NCI-H748 (cell line): ENCODE measurements at regions not wholly inside any gene's neighbourhood (a gene's known extent, or its start where the extent isn't known, plus 50 kb on each side); places are given as distances from the start of the nearest gene placed in this dataset.
"Not testable (repeated sequence)": the region's sequence is repeated elsewhere in the genome, so short reads cannot be mapped to it uniquely, and the experiment has no call there.

Source experiments
- DNase-seq: peaks from one replicate; lab custom pipeline; 2025; ENCODE audit not compliant: unreplicated experiment; lab: John Stamatoyannopoulos, UW

GRCh38 chr16:35195173-35195863, 1735.9 kb downstream of the TP53TG3F start:
- DNase-seq = no peak

DNA sequence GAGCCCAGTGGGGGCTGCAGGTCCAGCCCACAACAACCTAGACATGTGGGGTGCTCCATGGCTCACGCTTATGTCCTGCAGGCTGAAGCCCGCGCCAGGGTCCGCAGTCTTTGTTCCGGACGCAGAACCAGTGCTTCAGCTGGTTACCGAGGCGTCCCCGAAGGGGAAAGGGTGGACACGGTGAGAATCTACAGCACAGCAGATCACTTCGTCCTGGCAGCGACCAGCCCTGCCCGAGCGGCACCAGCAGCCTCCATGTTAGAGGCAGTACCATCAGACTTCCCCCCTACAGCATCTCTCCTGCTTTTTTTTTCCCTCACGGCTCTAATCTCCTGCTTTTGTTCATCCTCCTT, 1736.4 kb downstream of the TP53TG3F start:
- DNase-seq = no peak

DNA sequence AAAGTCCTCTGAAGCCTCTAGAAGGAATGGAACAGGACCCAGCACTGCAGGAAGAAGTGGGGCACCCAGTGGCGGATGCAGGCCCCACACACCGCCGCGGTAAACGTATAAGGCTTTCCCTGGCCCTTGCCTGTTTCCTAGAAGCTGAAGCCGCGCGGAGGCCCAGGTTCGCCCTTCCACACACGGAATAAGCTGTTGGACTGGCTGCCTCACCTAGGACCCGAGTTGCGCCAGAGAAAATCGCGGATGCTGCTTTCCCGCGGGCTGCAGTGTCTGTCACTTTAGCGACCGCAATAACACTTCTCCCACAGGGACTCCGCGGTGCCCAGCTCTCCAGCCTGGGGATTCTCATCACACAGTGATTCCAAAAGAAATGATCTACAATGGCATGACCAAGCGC, 1736.9 kb downstream of the TP53TG3F start:
- DNase-seq = no peak

GRCh38 chr16:35197656-35198055, 1738.2 kb downstream of the TP53TG3F start:
- no peak for DNase-seq

GRCh38 chr16:35198223-35199199, 1739.1 kb downstream of the TP53TG3F start:
- no peak for DNase-seq

- no peak for DNase-seq
Measured at GRCh38 chr16:35200662-35201061, 1741.2 kb downstream of the TP53TG3F start.

DNA sequence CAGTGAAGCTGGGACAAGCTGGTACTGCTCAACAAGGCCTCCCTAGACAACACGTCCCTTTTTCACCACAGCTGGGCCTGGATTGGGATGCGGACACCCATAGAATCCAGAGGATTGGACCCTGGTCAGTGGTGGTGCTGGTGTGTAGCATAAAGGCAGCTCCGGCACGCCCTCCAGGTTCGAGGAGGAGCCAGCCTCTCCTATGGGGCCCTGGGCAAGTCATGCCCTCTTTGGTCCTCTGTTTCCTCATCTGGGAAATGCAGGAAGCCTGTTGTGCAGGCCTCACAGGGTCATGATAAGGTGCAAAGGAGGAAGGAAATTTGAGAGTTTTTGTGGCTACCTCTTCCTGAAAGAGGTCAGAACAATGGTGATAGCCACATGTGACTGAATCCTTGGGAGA, 1741.7 kb downstream of the TP53TG3F start:
- no peak for DNase-seq

- no peak for DNase-seq
Measured at GRCh38 chr16:35203636-35204035, 1744.2 kb downstream of the TP53TG3F start.

DNA sequence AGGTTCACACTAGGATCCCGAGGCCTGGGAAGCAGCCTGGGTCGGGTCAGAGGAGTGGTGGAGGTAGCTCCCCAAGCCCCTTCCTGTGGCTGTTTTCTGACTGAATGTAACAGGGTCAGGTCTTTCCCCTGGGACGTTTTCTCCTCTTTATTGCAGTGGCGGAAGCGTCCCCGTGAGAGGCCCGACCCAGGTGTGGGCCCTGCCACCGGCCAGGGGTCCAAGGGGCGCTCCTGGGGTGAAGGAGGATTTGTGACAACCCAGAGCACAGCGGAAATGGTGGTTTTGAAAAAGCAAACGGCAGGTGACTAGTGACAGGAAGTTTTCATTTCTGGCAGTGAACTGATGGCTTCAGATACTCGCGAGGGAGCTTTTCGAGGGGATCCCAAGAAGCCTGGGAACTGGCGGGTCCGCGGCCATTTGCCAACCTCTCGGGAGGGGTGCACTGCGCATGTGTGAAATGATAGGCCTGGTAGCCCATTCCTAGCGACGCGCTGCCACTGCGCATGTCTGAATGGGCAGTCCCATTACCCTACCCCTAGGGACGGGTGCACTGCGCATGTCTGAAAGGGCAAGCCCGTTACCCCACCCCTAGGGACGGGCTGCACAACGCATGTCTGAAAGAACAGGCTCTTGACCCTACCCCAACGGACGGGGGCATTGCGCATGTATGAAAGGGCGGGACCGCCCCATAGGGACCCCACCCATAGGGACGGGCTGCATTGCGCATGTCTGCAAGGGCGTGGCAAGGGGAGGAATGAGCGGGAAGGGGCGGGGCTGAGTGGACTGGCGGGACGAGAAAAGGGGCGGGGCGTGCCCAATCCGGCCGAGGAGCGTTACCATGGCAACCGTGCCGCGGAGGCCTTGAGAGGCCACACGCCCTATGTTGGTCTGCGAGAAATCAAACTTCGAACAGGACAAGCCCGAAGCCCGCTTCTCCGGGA, 1747.9 kb downstream of the TP53TG3F start:
- peak; percentile 92 for DNase-seq

GRCh38 chr16:35208001-35208935, 1748.9 kb downstream of the TP53TG3F start:
- DNase-seq = peak; percentile 59

DNA sequence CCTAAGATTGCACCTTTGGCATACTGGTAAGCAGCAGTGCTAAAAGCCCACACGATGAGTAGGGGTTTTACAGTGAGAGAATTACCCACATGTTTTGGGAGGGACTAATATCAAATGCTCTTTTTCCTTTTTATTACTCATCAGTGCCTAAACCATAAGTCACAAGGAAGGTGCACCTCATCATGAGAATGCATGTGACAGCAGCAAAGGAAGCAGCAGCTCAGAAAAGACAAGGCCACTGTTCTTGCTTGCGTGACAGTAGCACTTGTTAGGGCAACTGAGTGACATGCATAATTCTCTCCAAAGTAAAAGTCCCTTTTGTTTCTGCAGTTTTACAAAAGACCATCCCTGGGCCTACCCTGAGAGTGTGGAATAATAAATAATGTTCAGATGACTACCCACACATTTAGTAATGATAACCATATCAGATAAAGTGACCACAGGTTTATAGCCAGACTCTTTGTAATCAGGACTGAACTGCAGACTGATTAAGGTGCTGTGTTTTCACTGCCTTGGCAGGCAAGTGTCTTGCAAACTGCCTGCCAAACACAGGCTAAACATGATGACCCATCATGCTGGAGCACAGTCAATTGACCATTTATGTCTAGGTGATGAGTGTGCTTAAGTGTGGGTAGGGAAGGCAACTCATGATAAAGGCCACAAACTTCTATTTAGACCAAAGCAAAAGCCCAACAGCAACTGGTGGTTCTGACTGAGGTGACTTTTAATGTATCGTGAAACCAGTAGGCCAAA, 1751.4 kb downstream of the TP53TG3F start:
- DNase-seq = peak; percentile 70

GRCh38 chr16:35214840-35215239, 1755.4 kb downstream of the TP53TG3F start:
- DNase-seq = no peak

DNA sequence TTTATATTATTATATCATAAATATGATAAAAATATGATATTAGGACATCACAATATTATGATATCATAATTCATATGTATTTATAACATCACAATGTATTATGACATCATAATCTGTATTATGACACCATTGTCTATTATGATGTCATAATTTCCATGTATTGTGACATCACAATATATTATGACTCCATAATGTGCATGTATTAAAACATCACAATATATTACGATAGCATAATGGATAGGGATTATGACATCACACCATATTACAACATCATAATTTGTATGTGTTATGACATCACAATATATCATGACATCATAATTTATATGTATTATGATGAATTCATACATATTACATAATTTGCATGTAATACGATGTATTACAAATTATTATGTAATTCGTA, 1755.9 kb downstream of the TP53TG3F start:
- no peak for DNase-seq

DNA sequence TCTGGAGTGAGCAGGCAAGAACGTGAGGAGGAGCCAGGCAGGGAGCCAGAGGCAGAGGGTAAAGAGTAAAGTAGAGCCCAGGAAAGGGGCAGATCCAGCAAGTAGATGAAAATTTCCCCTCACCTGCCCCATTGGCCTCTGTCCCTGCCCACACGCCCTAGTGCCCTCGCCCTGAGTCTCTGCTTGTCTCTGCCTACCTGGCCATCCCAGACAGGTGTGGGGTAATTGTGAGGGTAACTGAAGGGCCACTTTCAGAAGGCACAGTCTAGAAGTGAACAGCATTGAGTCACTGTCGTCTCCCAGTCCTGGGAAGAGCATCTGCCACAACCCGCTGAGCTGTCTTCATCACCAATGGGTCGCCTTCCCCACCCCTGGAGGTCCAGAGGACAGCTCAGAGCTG, 1756.8 kb downstream of the TP53TG3F start:
- not testable (repeated sequence) for DNase-seq

DNA sequence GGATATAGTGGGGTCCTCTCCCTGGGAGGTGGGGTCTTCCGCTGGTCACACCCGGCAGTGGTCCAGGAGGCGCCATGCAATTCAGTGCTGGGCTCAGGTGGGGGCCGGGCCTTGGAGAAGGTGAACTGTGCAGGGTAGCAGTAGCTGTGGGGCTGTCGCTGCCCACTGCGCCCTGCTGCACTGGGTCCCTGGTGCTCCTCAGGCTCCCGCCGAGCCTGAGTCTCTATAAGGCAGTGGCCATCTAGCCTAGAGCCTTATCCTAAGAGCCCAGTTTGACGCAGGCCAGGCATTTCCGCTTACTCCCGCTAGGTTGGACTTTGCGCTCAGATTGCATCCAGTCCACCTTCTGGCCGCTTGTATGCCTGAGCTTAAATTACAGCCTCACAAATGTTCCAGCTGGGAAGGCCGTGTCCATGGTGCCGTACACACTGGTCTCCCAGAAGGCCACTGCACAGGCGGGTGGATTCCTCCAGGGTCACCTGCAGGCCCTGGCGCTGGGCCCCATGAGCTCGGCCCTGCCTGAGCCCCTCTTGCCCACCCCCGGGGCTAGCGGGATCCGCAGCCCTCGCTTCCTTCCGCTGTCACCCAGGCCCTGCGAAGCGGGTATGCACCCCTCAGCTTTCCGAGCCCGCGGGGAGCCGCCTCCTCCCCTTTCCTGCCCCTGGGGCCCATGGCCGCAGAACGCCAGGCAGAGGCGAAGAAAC, 1762.2 kb downstream of the TP53TG3F start:
- DNase-seq = no peak

GRCh38 chr16:35234679-35235078, 1775.3 kb downstream of the TP53TG3F start:
- no peak for DNase-seq

- peak; percentile 2 for DNase-seq
Measured at GRCh38 chr16:35239561-35239960, 1780.1 kb downstream of the TP53TG3F start.

DNA sequence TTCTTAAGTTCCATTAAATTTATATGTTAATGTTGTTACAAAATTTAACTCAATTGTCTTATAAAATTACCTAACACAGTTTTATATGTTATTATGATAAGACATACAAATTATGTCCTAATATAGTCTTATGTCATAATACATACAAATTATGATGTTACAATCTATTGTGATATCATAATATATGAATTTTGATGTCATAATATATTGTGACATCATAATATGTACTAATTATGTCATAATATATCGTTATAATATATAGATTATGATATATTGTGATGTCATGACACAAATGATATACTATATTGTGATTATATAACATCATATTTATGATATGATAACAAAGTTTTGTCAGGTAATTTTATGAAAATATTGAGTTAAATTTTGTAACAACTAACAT, 1789.6 kb downstream of the TP53TG3F start:
- no peak for DNase-seq
